Calu3 (cell line): ENCODE measurements at regions not wholly inside any gene's neighbourhood (a gene's known extent, or its start where the extent isn't known, plus 50 kb on each side); places are given as distances from the start of the nearest gene placed in this dataset.

Source experiments
- BruUV-seq: library from RNA; stranded (reverse); fragments of 400-500 nt; replicated peaks from 2 replicates; lab custom pipeline; 2021; lab: Mats Ljungman, UMichigan
- CTCF ChIA-PET: fragments of 300-600 bp; sonication (Branson Sonifier 250); formaldehyde crosslinking; loops from one replicate; lab custom pipeline; 2022; ENCODE audit warnings: antibody characterized with exemption; lab: Charles Lee
- DNase-seq: peaks from one replicate; pipeline ENCODE4 v3.0.0; 2022
- H3K27ac Mint-ChIP-seq: one replicate; pipeline ENCODE4 v1.8.0; 2022; ENCODE audit warnings: mixed read lengths; ENCODE audit not compliant: unreplicated experiment
- H3K27me3 Mint-ChIP-seq: one replicate; pipeline ENCODE4 v1.8.0; 2022; ENCODE audit warnings: mixed read lengths; ENCODE audit not compliant: unreplicated experiment
- H3K36me3 Mint-ChIP-seq: one replicate; pipeline ENCODE4 v1.8.0; 2022; ENCODE audit warnings: mild to moderate bottlenecking, moderate library complexity, mixed read lengths; ENCODE audit not compliant: insufficient read depth, unreplicated experiment
- H3K4me1 Mint-ChIP-seq: one replicate; pipeline ENCODE4 v1.8.0; 2022; ENCODE audit warnings: mild to moderate bottlenecking, low read depth, mixed read lengths; ENCODE audit not compliant: unreplicated experiment
- H3K4me3 Mint-ChIP-seq: one replicate; pipeline ENCODE4 v1.8.0; 2022; ENCODE audit warnings: mild to moderate bottlenecking, low read depth, moderate library complexity, mixed read lengths; ENCODE audit not compliant: unreplicated experiment
- H3K9me3 Mint-ChIP-seq: one replicate; pipeline ENCODE4 v1.8.0; 2022; ENCODE audit warnings: low read depth, mixed read lengths; ENCODE audit not compliant: unreplicated experiment
- CTCF ChIP-seq: fragments of 200-600 bp; IDR thresholded peaks from one replicate; pipeline ENCODE4 v1.8.0; 2022; ENCODE audit warnings: antibody characterized with exemption; ENCODE audit not compliant: unreplicated experiment
- intact Hi-C: fragments of 100-400 bp; cut with micrococcal nuclease; formaldehyde crosslinking; loops from one replicate; pipeline ENCODE4 v1.10.0; 2022; ENCODE audit not compliant: unreplicated experiment

GRCh38 chr4:156578005-156578404, 393.6 kb downstream of the PDGFC start:
- CTCF ChIA-PET = interaction anchor here (1.1 kb wide), 1 partner anchor 102 kb away, joined by 3 read pairs; no protein-coding TSS in a partner anchor
- intact Hi-C loops = no loop called here
- BruUV-seq = no TSS peak

GRCh38 chr4:156576946-156577345, 394.7 kb downstream of the PDGFC start:
- peaks cover 31% of the 10 kb centered on the region for H3K4me1 Mint-ChIP-seq
- no peaks in the 10 kb centered on the region for H3K27me3 Mint-ChIP-seq
- no peak for DNase-seq
- no peak for TF ChIP-seq CTCF
- no peak overlapping the region for H3K27ac Mint-ChIP-seq
- no peak overlapping the region for H3K4me3 Mint-ChIP-seq
- BruUV-seq = no TSS peak
- H3K36me3 Mint-ChIP-seq = no peaks in the 10 kb centered on the region
- H3K9me3 Mint-ChIP-seq = no peaks in the 10 kb centered on the region
- intact Hi-C loops = no loop called here
- CTCF ChIA-PET = no interaction called here

More at GRCh38 chr4:156578005-156578404, 393.6 kb downstream of the PDGFC start:
- Mint-ChIP-seq H3K4me1 (peaks cover 31% of the 10 kb centered on the region), H3K4me3 (no peak overlapping the region), H3K27ac (no peak overlapping the region), H3K9me3 (no peaks in the 10 kb centered on the region), H3K36me3 (no peaks in the 10 kb centered on the region), H3K27me3 (no peaks in the 10 kb centered on the region)
- TF ChIP-seq CTCF = no peak
- DNase-seq = no peak

GRCh38 chr4:156575430-156576073, 396.0 kb downstream of the PDGFC start:
- no TSS peak for BruUV-seq
- no peaks in the 10 kb centered on the region for H3K36me3 Mint-ChIP-seq
- CTCF ChIA-PET = no interaction called here
- no peak overlapping the region for H3K27ac Mint-ChIP-seq
- no peak for DNase-seq
- TF ChIP-seq CTCF = no peak
- H3K9me3 Mint-ChIP-seq = no peaks in the 10 kb centered on the region
- no peak overlapping the region for H3K4me3 Mint-ChIP-seq
- peaks cover 28% of the 10 kb centered on the region for H3K4me1 Mint-ChIP-seq
- intact Hi-C loops = no loop called here
- no peaks in the 10 kb centered on the region for H3K27me3 Mint-ChIP-seq

- intact Hi-C loops = no loop called here
- peaks cover 9% of the 10 kb centered on the region for H3K4me1 Mint-ChIP-seq
- CTCF ChIA-PET = no interaction called here
- no TSS peak for BruUV-seq
- no peaks in the 10 kb centered on the region for H3K36me3 Mint-ChIP-seq
- no peaks in the 10 kb centered on the region for H3K27me3 Mint-ChIP-seq
- DNase-seq = no peak
- H3K27ac Mint-ChIP-seq = no peak overlapping the region
- H3K4me3 Mint-ChIP-seq = no peak overlapping the region
- H3K9me3 Mint-ChIP-seq = no peaks in the 10 kb centered on the region
- no peak for TF ChIP-seq CTCF
Measured at GRCh38 chr4:156571146-156571545, 400.5 kb downstream of the PDGFC start.
